NCI-H2171 (cell line): ENCODE measurements at regions not wholly inside any gene's neighbourhood (a gene's known extent, or its start where the extent isn't known, plus 50 kb on each side); places are given as distances from the start of the nearest gene placed in this dataset.

Experiments
- DNase-seq: peaks from one replicate; lab custom pipeline; 2025; lab: John Stamatoyannopoulos, UW

- DNase-seq = no peak
Measured at GRCh38 chr1:182122256-182122912, 60.9 kb upstream of the ZNF648 start.

GRCh38 chr1:182121787-182122186 is 60.3 kb upstream of the ZNF648 start:
- DNase-seq = no peak

- no peak for DNase-seq
Measured at GRCh38 chr1:182120411-182121258, 59.1 kb upstream of the ZNF648 start.

- DNase-seq = no peak
Measured at GRCh38 chr1:182119631-182120030, 58.1 kb upstream of the ZNF648 start.

- no peak for DNase-seq
Measured at GRCh38 chr1:182118851-182119250, 57.3 kb upstream of the ZNF648 start.

GRCh38 chr1:182114627-182115023 is 53.1 kb upstream of the ZNF648 start:
- DNase-seq = no peak

- DNase-seq = no peak
Measured at GRCh38 chr1:182113879-182114626, 52.5 kb upstream of the ZNF648 start.

GRCh38 chr1:182111496-182111895 is 50.0 kb upstream of the ZNF648 start:
- DNase-seq = peak; percentile 89
